ENCODE measurements at regions not wholly inside any gene's neighbourhood (a gene's known extent, or its start where the extent isn't known, plus 50 kb on each side); places are given as distances from the start of the nearest gene placed in this dataset.

- Histone ChIP-seq H2AK9ac (replicated peaks; ENCODE audit: low read depth, low read length, poor library complexity) (no peak overlapping the region), H2AFZ (replicated peaks; ENCODE audit: low read length, poor library complexity) (no peak overlapping the region), H3K9ac (ENCODE audit: low read depth, low read length) (no peak overlapping the region), H3K4me1 (ENCODE audit: control insufficient read depth, insufficient read depth, low read length) (no peaks in the 10 kb centered on the region), H2BK15ac (ENCODE audit: low read depth, low read length) (no peak overlapping the region), H2BK120ac (ENCODE audit: low read depth, low read length) (no peak overlapping the region), H3K23ac (ENCODE audit: low read depth, low read length) (no peak overlapping the region), H2AK5ac (ENCODE audit: low read depth, low read length) (no peak overlapping the region), H4K5ac (ENCODE audit: low read depth, low read length) (no peak overlapping the region), H3K9me3 (ENCODE audit: control insufficient read depth, insufficient read depth, low read length) (peaks cover 5% of the 10 kb centered on the region; the same call in 1 of the 2 replicates), H3K14ac (replicated peaks; ENCODE audit: low read depth, low read length) (no peak overlapping the region), H4K20me1 (ENCODE audit: insufficient read depth, low read length) (no peaks in the 10 kb centered on the region), H4K8ac (ENCODE audit: low read depth in 2 of 2, low read length in 2 of 2) (no peak overlapping the region), H3K27me3 (ENCODE audit: control insufficient read depth, insufficient read depth, low read length) (no peaks in the 10 kb centered on the region), H3K4me2 (ENCODE audit: low read depth, low read length) (no peak overlapping the region), H3K36me3 (ENCODE audit: control insufficient read depth, insufficient read depth, low read length) (no peaks in the 10 kb centered on the region), H2BK20ac (ENCODE audit: low read depth, low read length) (no peak overlapping the region), H4K91ac (ENCODE audit: insufficient read depth, low read depth, low read length) (no peak overlapping the region), H3K56ac (ENCODE audit: extremely low read depth, insufficient read depth, low read length) (no peak overlapping the region), H3K9me1 (ENCODE audit: insufficient read depth, low read length) (no peaks in the 10 kb centered on the region), H3K79me1 (ENCODE audit: low read depth in 1 of 2, low read length in 2 of 2) (no peaks in the 10 kb centered on the region), H3K27ac (ENCODE audit: insufficient read depth, low read length) (no peak overlapping the region), H3K4me3 (ENCODE audit: insufficient read depth, low read depth, low read length) (no peak overlapping the region), H3K18ac (ENCODE audit: low read depth, low read length) (no peak overlapping the region), H3K4ac (ENCODE audit: low read depth, low read length) (no peak overlapping the region), H2BK5ac (ENCODE audit: low read depth, low read length, poor library complexity, severe bottlenecking) (no peak overlapping the region)
- in situ Hi-C loops (cut with MboI; ENCODE audit: low sequenced_read_pairs), result no loop called here
- ChIA-PET POLR2A (ENCODE audit: unreplicated experiment) (no interaction called here), CTCF (no interaction called here)
- intact Hi-C loops (cut with micrococcal nuclease), result no loop called here
- ATAC-seq (ENCODE audit: low read depth) (no peak), DNase-seq (no peak)
- no peak for TF ChIP-seq POLR2A (IDR thresholded peaks at IDR 0.05; ENCODE audit: low read depth, low read length)
- no peak for TF ChIP-seq MXI1 (IDR thresholded peaks at IDR 0.05; ENCODE audit: borderline replicate concordance, low read depth, low read length)
- TF ChIP-seq MAFK (IDR thresholded peaks at IDR 0.05; ENCODE audit: low read depth, low read length), result no peak
- no peak for TF ChIP-seq RFX5 (IDR thresholded peaks at IDR 0.05; ENCODE audit: low read depth, low read length)
- no peak for TF ChIP-seq RCOR1 (IDR thresholded peaks at IDR 0.05; ENCODE audit: insufficient replicate concordance, low read length)
- no peak for TF ChIP-seq CTCF (conservative IDR thresholded peaks at IDR 0.05; ENCODE audit: low read depth, low read length)
- dilution Hi-C loops (cut with HindIII; ENCODE audit: low sequenced_read_pairs, unreplicated experiment), result no loop called here
- BruUV-seq (replicated peaks), result no TSS peak
These were observed 138.9 kb upstream of the SLC13A1 start for GRCh38 chr7:123338688-123339087.
